Small intestine (tissue), 7 donors: ENCODE measurements at regions not wholly inside any gene's neighbourhood (a gene's known extent, or its start where the extent isn't known, plus 50 kb on each side); places are given as distances from the start of the nearest gene placed in this dataset.

Source experiments
- DNase-seq, 2 donors: peaks; one replicate each; pipeline versions ENCODE4 v3.0.0 to v3.0.0-alpha.2; 2013
- FAIRE-seq: peaks from 2 replicates; lab custom pipeline; 2012; peaks lifted over from hg19 to GRCh38; lab: Jason Lieb, UNC
- H3K27ac ChIP-seq, 3 donors: one replicate each; pipeline ENCODE4 v1.5.1; 2013; ENCODE audit warnings: low read length in 2 of 3, mild to moderate bottlenecking in 2 of 3, control low read depth in 1 of 3, inconsistent platforms in 1 of 3, low read depth in 1 of 3, moderate library complexity in 1 of 3
- H3K27me3 ChIP-seq, 3 donors: one replicate each; pipeline ENCODE4 v1.6.1; 2013; ENCODE audit warnings: low read length in 3 of 3, inconsistent platforms in 1 of 3; ENCODE audit not compliant: control insufficient read depth in 3 of 3, insufficient read depth in 3 of 3
- H3K36me3 ChIP-seq, 3 donors: one replicate each; pipeline ENCODE4 v1.6.1; 2013; ENCODE audit warnings: low read length in 3 of 3, inconsistent platforms in 1 of 3, low read depth in 1 of 3, mild to moderate bottlenecking in 1 of 3, moderate library complexity in 1 of 3; ENCODE audit not compliant: control insufficient read depth in 3 of 3, insufficient read depth in 2 of 3
- H3K4me1 ChIP-seq, 3 donors: one replicate each; pipeline ENCODE4 v1.6.1; 2013; ENCODE audit warnings: low read length in 2 of 3, inconsistent platforms in 1 of 3, low read depth in 1 of 3, mild to moderate bottlenecking in 1 of 3, moderate library complexity in 1 of 3; ENCODE audit not compliant: control insufficient read depth in 3 of 3, insufficient read depth in 2 of 3
- H3K4me3 ChIP-seq, 3 donors: one replicate each; pipeline ENCODE4 v1.5.1; 2013; ENCODE audit warnings: low read length in 3 of 3, control low read depth in 1 of 3, inconsistent platforms in 1 of 3, low read depth in 1 of 3, mild to moderate bottlenecking in 1 of 3, moderate library complexity in 1 of 3
- H3K9me3 ChIP-seq, 2 donors: one replicate each; pipeline ENCODE4 v1.6.1; 2013; ENCODE audit warnings: low read depth in 1 of 2, low read length in 1 of 2; ENCODE audit not compliant: control insufficient read depth in 2 of 2, insufficient read depth in 1 of 2
- WGBS, 3 donors: extraction: QIAGEN DNeasy Blood & Tissue Kit; methylation state at CpG; one replicate each; pipeline ENCODE4 v1.1.7; 2013; 5-methylcytosine and 5-hydroxymethylcytosine counted together
- donor health status: healthy with polysubstance abuse.
- donor health status: control.
- donor health status: control.
- donor health status: Bipolar disorder and iron deficiency.
- donor health status: healthy.

DNA sequence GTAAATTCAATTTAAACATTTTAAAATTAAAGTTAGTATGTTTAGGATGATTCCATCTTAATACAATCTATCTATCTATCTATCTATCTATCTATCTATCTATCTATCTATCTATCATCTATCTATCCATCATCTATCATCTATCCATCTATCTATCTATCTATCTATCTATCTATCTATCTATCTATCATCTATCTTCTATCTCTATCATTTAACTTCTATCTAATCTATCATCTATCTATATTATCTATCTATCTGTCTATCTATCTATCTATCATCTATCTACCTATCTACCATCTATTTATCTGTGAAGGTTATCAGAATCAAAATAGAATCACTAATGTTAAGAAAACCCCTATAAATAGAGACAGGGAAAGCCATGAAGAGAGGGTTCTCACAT is 78.3 kb downstream of the RAMP3 start:
- DNase-seq: no peak
- Histone ChIP-seq H3K36me3 (no peaks in the 10 kb centered on the region), H3K4me3 (no peak overlapping the region), H3K27me3 (peaks cover 0 to 10% (median 3%) of the 10 kb centered on the region in 3 donors), H3K4me1 (no peaks in the 10 kb centered on the region), H3K9me3 (no peaks in the 10 kb centered on the region), H3K27ac (no peak overlapping the region)
- no peak for FAIRE-seq

GRCh38 chr7:45236666-45237065 is 79.1 kb downstream of the RAMP3 start:
- H3K4me3 ChIP-seq: no peak overlapping the region
- H3K27ac ChIP-seq: no peak overlapping the region
- no peak for FAIRE-seq
- no peak for DNase-seq
- WGBS, 3 donors: 0 to 34% (median 5%) methylated on average over 1 of the region's 1 CpG
- no peaks in the 10 kb centered on the region for H3K9me3 ChIP-seq
- H3K36me3 ChIP-seq: no peaks in the 10 kb centered on the region
- peaks cover 0 to 12% (median 3%) of the 10 kb centered on the region in 3 donors for H3K27me3 ChIP-seq
- no peaks in the 10 kb centered on the region for H3K4me1 ChIP-seq

DNA sequence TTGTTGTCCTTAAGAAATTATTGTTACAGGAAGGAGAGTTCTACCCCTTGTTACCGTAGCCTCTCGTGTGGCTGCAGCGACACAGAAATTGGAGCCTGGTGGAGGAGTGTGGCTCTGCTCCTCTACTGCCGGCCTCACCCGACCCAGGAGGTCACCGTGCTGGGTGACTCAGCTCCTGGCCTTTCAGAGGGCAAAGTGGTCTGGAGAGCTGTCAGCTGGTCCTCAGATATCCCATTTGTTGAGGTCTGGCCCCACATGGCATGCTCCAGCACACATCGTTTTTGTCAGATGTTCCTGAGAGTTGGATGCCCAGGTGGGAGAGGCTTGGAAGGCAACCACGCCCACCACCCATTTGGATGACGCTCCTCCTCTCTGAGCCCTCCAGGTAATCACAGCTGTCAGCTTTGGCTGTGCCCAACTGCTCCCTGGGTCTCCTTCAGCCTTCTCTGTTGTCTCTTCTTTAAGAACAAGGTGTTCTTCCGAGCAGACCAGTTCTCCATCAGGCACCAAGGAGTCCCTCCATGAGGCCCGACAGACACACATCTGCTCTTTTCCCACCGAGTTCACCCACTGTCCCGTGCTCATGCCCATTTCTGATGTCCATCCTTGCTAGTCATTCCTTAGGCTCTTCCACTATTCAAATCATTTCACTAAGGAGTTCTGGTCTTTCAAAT is 80.3 kb downstream of the RAMP3 start:
- FAIRE-seq (no peak), DNase-seq (no peak)
- WGBS, 3 donors: 71 to 73% (median 72%) methylated on average over 13 of the region's 13 CpGs
- Histone ChIP-seq H3K4me3 (no peak overlapping the region), H3K36me3 (no peaks in the 10 kb centered on the region), H3K27me3 (peaks cover 0 to 12% (median 5%) of the 10 kb centered on the region in 3 donors), H3K27ac (no peak overlapping the region), H3K9me3 (no peaks in the 10 kb centered on the region), H3K4me1 (no peaks in the 10 kb centered on the region)

DNA sequence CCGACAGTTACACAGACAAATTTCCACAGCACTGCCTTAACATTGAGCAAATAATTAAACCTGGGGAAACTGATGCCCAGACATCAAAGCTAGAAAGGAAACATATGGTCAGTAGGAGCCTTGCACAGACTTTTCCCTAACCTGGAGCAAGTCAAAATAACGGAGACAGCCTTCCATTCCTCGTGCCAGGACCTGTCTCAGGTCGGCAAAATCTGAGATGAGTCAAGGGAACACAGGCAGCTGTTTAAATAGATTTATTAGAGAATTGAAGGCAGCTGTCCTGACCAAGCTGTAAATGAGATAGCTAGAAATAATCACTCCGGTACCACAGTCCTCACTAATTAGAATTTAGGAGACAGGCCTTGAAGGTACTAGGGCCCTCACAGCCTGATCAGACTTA is 81.2 kb downstream of the RAMP3 start:
- H3K27me3 ChIP-seq: peaks cover 0 to 8% (median 4%) of the 10 kb centered on the region in 3 donors
- H3K27ac ChIP-seq: no peak overlapping the region
- WGBS, 3 donors: 40 to 71% (median 48%) methylated on average over 5 of the region's 5 CpGs
- no peaks in the 10 kb centered on the region for H3K4me1 ChIP-seq
- no peak for DNase-seq
- H3K9me3 ChIP-seq: no peaks in the 10 kb centered on the region
- no peaks in the 10 kb centered on the region for H3K36me3 ChIP-seq
- no peak overlapping the region for H3K4me3 ChIP-seq
- FAIRE-seq: no peak

- FAIRE-seq: no peak
- peak overlapping the region in 1 of 3 donors; percentile 9 for H3K27ac ChIP-seq
Measured at GRCh38 chr7:45239486-45239885, 81.9 kb downstream of the RAMP3 start.

DNA sequence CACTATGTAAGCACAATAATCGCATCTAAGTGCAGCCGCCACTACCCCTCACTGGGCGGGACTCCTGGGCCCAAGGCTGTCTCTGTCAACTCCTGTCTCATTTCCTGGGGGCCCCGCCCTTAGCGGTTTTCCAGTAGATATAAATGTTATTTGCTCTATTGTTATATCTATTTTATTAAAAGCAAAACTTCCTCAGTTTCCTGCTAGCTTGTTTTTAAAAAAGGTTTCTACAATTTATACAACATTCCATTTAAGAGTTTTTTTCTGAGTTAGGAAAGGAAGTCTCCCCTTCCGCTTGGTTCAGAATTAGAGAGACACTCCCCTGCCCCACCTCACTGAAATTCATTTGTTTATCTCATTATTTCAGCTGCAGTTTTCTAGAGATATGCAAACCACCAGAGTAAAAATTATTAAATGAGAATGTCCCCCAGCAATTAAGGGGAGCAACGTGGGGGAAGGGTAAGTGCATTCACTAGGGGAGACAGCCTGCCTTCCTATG is 82.7 kb downstream of the RAMP3 start:
- Histone ChIP-seq H3K27ac (no peak overlapping the region), H3K4me1 (no peaks in the 10 kb centered on the region), H3K27me3 (peaks cover 0 to 7% (median 4%) of the 10 kb centered on the region in 3 donors), H3K4me3 (no peak overlapping the region), H3K36me3 (no peaks in the 10 kb centered on the region), H3K9me3 (no peaks in the 10 kb centered on the region)
- DNase-seq: no peak
- FAIRE-seq: no peak
- 54 to 59% (median 57%) methylated on average over 7 of the region's 7 CpGs for WGBS, 3 donors

More at GRCh38 chr7:45239486-45239885, 81.9 kb downstream of the RAMP3 start:
- Histone ChIP-seq H3K9me3 (no peaks in the 10 kb centered on the region), H3K4me3 (no peak overlapping the region), H3K36me3 (no peaks in the 10 kb centered on the region), H3K4me1 (no peaks in the 10 kb centered on the region), H3K27me3 (peaks cover 0 to 7% (median 4%) of the 10 kb centered on the region in 3 donors)
- DNase-seq: no peak
- WGBS, 3 donors: 39 to 55% (median 44%) methylated on average over 6 of the region's 6 CpGs

DNA sequence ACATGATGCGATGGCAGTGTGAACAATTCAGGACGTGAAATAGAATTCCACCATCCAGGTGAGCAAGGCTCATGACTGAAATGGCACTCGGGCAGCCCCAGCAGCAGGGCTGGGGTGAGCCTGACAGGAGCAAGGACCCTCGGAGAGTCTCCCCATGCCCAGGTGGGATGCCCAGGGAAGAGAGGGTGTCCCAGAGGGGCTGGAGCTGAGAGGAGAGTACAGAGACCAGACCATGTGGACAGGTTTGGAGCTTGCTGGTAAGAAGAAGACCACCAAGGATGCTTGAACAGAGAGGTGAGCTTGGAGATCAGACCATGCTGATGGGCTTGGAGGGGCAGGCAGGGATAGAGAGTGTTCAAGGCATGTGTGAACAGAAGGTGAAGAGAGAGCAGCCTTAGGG is 83.3 kb downstream of the RAMP3 start:
- Histone ChIP-seq H3K27ac (peak overlapping the region in 1 of 3 donors; percentile 11), H3K27me3 (peaks cover 0 to 7% (median 4%) of the 10 kb centered on the region in 3 donors), H3K4me1 (no peaks in the 10 kb centered on the region), H3K4me3 (no peak overlapping the region), H3K9me3 (no peaks in the 10 kb centered on the region), H3K36me3 (no peaks in the 10 kb centered on the region)
- FAIRE-seq: no peak
- DNase-seq: no peak
- WGBS, 3 donors: 83 to 90% (median 83%) methylated on average over 4 of the region's 4 CpGs

DNA sequence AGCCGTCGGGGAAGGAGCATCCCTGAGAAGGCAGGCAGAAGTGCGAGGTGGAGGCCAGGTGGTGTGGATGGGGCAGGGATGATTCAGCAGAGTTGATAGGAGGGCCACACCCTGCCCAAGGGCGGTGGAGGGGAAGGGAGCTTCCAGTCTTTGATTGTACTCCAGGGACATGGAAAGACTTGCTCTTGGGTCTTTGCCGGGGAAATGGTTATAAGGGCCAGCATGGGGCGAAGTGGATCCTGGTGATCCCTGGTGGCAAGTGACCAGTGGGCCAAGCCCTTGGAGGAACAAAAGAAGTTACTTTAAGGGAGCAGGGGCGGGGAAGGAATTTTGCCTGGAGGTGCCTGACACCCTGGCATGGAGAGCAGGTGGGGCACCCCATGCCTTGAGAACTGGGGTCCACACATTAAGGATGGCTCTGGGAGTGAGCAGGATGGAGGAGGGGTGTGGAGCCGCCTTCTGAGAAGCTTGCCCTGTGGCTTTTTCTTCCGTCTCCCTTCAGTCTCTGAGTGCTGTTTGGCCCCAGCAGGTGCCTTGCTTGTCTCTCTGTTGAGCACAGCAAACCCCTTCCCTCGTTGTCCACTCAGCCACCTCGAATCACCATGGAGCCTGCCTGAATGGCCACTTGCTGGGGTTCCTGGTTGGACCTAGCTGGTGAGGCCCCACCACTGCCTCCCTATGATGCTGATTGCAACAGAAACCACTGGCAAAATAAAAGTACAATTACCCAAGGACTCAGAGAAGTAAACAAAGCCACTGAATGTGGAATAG is 83.9 kb downstream of the RAMP3 start:
- Histone ChIP-seq H3K27me3 (peaks cover 0 to 7% (median 4%) of the 10 kb centered on the region in 3 donors), H3K4me3 (no peak overlapping the region), H3K4me1 (no peaks in the 10 kb centered on the region), H3K36me3 (no peaks in the 10 kb centered on the region), H3K9me3 (no peaks in the 10 kb centered on the region), H3K27ac (peak overlapping the region in 1 of 3 donors; percentile 11)
- 54 to 69% (median 65%) methylated on average over 11 of the region's 11 CpGs for WGBS, 3 donors
- no peak for FAIRE-seq
- DNase-seq: no peak
